SIG-M5 treated with dmso at 0.1 percent for 504 hours (cell line): ENCODE measurements at regions not wholly inside any gene's neighbourhood (a gene's known extent, or its start where the extent isn't known, plus 50 kb on each side); places are given as distances from the start of the nearest gene placed in this dataset.

Experiments
- DNase-seq: peaks from one replicate; lab custom pipeline; 2025; ENCODE audit not compliant: unreplicated experiment; lab: John Stamatoyannopoulos, UW

DNA sequence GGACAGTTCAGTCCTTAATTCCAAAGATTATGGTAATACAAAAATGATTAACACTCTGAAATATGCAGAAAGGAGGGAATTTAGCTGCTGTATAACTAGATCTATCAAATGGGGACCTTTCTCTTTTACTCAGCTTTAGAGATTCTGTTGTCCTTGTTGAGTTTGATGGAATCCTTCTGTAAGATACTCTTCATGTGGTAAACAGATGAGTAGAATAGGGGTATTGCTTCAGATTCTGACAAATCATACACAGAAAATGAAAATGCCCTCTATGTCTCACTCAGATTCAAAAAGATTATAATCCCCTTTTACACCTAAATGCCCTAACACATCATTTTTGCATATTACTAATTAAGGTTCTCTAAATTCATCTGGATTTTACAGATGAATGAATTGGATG, 50.7 kb downstream of the ARHGAP35 start:
- DNase-seq = no peak

DNA sequence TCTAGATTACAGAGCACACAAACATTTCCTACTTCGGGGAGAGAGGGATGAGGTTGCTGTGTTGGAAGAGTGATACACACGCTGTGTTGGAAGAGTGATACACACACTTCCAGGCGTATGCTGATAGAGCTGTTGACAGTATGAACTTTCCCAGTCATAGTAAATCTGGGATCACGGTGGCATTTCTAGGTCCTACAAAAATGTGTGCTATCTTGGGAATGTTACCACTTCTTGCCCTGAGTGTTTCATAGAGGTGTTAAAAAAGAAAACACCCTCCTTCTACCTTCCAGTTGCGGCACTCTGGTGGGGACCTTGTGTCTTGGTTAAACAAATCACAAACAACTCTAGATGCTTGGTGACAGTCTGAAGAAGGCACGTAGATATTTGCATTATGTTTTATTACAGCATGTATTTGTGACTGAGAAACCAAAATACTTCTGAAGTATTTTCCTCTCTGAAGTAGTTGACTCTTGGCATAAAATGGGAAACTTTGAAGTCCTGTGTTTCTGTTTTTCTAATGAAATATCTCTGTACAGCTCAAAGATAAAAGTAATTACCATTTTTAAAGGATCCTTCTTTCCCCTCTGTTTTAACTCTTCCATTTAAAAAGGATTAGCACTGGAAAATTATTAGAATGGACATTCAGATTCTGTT, 52.5 kb downstream of the ARHGAP35 start:
- DNase-seq = no peak

DNA sequence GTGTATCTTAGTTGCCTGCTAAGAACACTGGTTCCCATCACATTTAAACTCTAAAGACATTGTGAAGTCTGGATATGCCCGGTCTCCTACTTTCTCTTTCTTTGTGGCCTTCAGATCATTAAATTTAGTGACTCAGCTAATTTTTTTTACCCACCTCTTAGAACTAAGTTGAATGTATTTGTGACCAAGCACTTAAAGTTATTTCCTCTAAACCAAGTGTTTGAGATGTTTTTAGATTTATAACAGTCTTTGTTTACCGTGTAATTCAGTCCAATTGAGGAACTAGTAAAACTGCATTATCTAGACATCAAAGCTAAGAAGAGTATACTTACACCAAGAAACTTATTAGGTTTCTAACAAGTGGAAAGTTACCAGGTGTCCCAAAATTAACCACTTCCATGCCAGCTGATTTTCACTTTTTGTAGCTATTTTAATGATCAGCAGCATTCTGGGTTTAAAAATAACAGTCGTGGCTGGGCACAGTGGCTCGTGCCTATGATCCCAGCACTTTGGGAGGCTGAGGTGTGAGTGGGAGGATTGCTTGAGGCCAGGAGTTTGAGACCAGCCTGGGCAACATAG, 53.1 kb downstream of the ARHGAP35 start:
- no peak for DNase-seq

DNA sequence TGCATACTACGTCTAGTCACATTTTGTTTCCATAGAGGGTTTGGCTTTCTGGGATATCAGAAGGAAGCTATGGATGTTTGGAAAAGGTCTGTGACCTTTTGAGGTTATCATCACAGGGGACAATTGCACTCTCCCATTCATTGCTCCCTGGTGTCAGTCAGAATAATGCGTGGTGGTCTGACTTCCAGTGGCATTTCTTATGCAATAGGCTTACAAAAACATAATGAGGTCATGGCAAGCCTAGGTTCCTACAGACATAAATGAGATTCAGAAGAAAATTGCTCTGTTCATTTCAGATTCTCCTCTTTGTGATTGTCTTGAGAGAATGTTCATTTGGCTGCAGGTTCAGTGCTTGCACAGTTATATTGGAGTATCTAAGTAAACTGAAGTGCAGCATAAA, 54.6 kb downstream of the ARHGAP35 start:
- no peak for DNase-seq

DNA sequence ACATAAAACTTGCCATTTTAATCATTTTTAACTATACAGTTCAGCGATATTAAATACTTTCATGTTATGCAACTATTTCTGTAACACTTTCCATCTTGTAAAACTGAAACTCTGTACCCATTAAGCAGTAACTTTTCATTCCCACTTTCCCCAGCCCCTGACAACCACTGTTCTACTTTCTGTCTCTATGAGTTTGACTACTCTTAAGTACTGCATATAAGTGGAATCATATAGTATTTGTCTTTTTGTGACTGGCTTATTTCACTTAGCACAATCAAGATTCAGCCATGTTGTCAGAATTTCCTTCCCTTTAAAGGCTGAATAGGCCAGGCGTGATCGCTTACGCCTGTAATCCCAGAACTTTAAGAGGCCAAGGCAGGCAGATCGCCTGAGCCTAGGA, 56.2 kb downstream of the ARHGAP35 start:
- no peak for DNase-seq

DNA sequence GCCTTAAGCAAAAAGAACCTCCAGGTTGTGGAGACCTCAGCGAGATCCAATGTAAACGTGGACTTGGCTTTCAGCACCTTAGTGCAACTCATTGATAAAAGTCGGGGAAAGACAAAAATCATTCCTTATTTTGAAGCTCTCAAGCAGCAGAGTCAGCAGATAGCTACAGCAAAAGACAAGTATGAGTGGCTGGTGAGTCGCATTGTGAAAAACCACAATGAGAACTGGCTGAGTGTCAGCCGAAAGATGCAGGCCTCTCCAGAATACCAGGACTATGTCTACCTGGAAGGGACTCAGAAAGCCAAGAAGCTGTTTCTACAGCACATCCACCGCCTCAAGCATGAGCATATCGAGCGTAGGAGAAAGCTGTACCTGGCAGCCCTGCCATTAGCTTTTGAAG, 58.5 kb downstream of the ARHGAP35 start:
- DNase-seq = no peak

DNA sequence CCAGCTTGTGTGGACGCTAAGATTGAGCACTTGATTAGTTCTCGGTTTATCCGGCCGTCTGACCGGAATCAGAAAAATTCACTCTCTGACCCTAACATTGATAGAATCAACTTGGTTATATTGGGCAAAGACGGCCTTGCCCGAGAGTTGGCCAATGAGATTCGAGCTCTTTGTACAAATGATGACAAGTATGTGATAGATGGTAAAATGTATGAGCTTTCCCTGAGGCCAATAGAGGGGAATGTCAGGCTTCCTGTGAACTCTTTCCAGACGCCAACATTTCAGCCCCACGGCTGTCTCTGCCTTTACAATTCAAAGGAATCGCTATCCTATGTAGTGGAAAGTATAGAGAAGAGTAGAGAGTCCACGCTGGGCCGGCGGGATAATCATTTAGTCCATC, 59.6 kb downstream of the ARHGAP35 start:
- no peak for DNase-seq

DNA sequence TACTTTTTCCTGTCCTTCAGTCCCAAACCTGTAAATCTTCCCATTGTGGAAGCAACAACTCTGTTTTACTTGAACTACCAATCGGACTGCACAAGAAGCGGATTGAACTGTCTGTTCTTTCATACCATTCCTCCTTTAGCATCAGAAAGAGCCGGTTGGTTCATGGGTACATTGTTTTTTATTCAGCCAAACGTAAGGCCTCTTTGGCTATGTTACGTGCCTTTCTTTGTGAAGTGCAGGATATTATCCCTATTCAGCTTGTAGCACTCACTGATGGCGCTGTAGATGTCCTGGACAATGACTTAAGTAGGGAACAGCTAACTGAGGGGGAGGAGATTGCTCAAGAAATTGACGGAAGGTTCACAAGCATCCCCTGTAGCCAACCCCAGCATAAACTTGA, 60.3 kb downstream of the ARHGAP35 start:
- no peak for DNase-seq

DNA sequence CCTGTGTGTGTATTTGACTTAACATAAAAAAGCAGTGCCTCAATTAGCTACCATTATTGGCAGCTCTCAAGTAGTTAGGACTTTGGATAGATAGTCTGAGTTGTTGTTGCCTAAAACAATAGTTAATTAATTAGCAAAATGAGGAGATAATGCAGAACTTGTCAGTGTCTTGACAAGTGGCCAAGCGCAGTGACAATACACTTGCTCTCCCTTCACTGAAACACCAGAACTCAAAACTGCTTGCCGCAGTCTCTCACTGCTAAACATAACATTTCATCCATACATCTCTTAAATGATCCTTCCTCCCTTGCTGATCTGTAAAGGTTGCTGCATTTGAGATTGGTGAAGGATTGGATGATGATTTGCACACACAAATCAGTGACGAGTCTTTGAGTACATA, 61.7 kb downstream of the ARHGAP35 start:
- DNase-seq = no peak

DNA sequence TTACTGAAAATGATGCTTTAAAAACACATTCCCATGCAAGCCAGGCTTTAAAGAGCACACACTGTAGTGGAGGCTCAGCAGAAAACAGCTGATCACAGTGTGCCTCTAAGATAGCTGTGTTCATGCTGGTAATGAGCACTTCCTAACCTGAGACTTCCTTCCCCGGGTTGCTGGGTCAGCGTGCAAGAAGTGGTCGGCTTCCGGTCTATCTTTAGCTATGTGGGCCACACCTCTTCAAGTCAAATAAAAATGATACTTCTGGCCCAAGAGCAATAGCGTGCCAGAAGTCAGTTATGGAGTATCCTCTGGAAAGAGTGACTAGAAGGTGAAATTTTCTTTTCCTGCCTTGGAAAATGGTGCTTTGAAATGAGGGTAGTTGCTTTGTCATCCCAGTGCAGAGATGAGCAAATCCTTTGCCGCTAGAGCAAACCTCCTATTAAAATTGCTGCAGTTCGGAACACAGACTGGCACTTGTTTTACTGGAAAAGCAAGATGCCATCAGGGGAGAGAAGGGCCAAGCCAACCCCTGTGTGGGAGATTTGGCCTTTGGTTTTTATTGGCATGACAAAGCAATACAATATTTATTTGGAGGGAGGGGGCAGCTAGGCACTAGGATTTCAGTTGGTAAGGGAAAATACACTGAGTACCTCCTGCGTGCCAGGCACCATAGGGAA, 64.2 kb downstream of the ARHGAP35 start:
- peak; percentile 46 for DNase-seq

DNA sequence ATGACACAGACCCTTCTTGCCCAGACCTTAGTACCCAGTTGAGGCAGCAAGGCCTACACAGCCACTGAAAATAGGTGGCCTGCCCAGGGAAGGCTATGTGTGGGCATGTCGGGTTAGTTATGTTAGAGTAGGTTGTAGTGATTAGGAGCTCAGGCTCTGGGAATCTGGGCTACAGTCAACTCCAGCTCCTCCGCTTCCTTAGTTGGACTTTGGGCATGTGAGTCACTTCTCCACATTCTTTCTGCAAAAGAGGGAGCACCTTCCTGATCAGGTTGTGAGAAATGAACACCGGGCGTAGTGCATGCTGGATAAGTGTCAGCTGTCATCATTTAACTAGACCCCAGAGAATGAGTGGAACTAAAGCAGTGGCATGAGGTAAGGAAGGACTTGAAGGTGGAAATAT, 64.8 kb downstream of the ARHGAP35 start:
- DNase-seq = no peak

DNA sequence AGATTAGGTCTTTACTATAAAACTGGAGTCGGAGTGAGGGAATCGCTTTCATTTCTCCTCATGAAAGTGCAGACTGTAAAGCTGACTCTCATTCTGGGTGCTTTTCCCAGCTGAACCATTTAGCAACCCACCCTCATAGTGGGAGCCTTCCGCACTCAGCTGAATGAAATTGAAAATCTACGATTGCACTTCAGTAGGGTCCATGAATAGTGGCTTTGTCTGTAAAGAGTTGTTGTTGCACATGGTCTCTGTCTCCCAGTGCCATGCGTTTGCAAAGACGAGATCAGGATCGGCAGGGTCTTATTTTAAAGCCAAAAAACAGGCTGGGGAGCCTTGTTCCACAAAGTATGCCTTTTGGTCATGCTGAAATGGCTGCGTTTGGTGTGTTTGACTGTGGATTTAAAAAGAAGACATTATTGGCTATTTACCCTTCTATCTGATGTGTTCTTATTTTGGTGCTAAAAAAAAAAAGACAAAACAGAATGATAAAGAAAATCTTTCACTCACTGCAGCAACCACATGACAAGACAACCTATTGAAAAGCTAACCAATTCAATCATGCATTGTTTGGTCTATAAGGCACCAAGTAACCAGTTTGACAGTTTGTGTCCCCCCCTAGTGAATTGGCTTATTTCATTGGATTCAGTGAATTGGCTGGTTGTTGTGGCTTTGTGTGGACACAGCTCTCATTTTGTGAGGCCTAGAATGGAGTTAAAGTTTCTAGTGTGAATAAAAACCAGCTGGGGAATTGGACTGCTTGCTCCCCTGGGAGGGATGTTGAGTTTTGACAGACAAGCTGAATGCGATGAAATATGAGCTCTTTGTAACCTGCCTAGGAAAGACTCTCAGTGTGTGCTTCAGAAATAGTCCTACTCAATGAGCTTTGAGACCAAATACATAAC, 65.6 kb downstream of the ARHGAP35 start:
- no peak for DNase-seq

DNA sequence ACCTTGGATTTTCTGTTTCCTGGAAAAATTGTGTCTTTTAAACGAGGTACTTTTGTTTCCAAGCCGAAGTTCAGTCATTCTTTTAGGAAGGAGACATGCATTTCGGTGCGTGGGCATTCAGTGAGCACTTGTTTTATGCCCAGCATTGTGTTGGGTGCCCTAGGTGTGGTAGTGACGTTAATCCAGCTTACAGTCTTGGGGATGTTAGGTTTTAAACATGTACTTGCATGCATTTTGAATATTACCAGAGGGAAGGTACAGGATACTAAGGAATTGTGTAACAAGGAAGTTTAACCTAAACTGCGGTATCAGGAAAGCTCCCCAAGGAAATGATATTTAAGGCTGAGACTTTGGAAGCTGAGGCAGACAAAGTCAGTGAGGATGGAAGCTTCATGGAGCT, 66.3 kb downstream of the ARHGAP35 start:
- no peak for DNase-seq

DNA sequence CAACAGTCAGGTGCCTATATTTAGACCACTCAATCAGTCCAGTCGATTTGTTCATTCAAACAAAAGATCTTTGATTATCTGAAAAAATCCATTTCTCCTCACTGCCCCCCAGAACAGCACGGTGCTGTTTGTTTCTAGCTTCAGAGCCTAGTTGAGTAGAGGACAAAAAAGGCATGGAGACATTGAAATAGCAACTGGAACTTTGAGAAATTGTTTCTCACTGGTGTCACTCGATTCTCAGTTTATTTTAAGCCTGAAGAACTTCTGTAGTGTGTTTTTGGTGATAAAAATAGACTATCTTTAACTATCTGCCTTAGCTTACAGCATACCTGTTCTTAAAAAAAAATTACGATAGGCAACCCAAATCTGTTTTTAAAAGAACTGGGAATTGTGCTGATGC, 67.1 kb downstream of the ARHGAP35 start:
- no peak for DNase-seq

DNA sequence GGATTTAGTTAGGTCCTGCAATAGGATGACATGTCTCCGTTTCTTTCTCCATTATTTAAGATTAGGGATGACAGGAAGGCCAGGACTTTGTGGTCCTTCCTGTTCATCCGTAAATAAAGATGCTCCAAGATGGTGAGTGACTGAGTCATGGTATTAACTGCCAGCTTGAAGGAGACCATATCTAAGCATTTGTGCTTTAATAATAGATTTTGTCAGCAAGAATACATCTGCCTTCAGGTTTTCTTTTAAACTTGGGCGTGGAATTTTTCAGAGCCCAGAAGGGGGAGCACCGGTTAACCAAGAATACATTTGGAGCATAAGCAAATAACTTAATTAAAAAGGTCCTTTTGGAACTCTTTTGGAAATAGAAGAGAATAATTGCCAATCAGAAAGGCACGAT, 68.2 kb downstream of the ARHGAP35 start:
- DNase-seq = no peak

DNA sequence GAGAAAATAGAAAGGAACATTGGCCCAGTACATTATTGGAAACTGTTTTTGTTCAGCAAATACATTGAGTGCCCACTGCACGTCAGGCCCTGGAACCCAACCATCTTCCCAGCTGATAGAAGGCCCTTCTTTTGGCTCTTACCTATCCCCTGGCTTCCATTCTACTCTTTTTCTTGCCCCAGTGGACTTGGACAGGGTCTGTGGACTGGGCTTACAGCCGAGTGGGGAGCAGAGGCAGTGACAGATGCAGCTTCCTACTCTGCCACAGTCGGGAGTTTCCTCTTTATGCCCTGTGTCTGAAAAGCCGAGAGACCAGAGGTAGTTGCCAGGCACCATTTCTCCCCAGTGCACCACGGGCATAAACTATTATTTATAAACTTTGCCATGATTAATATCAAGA, 70.4 kb downstream of the ARHGAP35 start:
- no peak for DNase-seq

DNA sequence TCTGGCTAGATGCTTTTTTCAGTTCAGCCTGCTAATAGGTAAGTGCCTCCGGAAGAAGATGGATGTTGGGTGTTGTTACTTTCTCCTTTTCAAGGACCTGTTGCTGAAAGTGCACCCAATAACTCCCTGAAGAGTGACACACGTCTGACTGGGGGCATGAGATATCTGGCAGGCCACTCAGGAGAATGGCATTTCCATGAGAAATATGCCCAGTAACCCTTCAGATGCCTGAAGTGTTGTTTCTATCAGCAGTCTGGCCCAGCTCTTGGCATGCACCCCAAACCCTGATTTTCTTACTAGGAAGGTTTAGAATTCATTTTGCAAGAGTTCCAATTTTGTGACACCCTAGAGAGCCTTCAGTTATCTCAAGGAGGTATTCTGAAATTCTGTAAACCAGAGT, 71.5 kb downstream of the ARHGAP35 start:
- no peak for DNase-seq

DNA sequence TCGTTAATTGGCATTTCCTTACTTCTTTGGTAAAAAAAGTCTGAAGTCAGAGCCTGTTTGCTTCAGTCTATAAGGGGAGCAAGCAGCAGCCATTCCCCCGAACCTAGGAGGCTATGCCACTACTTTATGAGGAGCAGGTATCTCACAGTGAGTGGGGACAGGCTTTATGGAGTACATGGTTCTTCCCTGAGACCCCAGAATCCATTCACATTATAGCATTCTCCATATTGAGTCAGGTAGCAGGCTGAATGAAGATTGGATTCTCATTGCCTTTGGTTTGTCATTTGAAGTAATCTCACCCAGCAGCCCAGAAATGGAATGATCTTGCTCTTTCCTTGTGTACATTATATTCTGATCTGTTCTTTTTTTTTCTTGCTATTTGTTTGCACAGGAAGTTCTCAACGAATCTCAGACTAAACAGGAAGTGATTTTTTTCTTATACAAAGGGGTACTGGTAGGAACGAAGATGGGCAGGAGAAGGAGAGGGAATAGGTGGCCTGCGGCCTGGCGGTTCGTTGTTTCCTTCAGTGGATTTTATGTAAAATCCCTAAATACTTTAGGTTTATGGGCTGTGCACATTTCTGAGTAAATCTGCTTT, 74.4 kb downstream of the ARHGAP35 start:
- no peak for DNase-seq

DNA sequence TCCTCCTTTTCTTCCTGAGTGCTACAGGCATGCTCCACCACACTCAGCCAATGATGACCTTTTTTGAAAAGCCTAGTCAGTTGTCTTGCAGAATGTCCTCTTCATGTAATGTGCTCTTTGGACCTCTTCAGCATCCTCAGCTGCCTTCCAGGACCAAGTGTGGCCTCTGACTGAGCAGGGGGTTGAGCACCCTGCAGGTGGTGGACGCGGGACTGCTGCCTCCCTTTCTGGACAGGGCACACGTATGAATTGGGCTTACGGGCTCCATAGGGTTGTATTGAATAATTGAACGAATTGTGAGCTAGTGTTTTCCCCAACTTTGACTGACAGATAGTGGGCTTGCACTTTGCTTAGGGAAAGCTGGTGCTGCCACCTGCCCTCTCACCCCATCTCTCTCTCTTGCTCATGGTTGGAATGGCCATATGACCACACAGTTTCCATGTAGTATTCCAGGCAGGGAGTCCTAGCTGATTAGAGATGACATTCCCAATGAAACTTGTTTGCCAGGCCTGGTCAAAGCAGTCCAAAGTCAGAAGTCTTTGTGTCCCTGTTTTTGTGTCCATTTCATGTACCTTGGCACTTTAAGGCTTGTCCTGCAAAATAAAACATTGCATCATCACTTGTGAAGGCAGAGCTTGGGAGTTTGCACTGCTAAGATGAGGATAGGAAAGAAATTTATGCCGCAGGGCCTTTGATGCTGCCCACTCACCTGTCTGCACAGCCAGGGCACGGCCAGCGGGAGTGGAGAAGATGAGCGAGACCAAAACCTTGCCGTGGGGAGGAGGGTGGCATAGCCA, 76.3 kb upstream of the NPAS1 start:
- DNase-seq = no peak

DNA sequence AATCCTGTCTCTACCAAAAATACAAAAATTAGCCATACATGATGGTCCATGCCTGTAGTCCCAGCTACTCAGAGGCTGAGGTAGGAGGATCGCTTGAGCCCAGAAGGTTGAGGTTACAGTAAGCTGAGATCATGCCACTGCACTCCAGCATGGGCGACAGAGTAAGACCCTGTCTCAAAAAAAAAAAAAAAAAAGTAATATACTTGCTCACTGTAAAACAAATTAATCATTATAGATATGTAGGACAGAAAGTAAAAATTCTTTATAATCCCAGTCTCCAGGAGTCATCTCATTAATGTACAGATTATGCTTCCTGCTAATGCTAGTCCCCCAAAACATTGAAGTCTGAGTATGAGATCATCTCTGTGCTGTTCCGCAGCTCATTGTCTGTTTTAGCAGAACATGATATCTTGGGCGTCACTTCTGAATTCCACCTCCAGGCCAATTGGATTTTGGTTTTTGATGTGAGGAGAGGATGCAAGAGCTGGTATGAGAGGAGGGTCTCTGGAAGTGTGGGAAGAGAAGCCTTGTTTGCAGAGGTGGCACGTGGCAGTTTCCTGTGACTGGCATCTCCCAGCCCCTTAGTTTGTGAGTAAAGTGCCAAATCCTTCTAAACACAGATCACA, 75.4 kb upstream of the NPAS1 start:
- DNase-seq = no peak
